Astrocyte of the cerebellum (primary cell): ENCODE measurements at regions not wholly inside any gene's neighbourhood (a gene's known extent, or its start where the extent isn't known, plus 50 kb on each side); places are given as distances from the start of the nearest gene placed in this dataset.
"Not testable (repeated sequence)": the region's sequence is repeated elsewhere in the genome, so short reads cannot be mapped to it uniquely, and the experiment has no call there.

Source experiments
- DNase-seq: peaks from one replicate; pipeline ENCODE4 v3.0.0-alpha.2; 2011; ENCODE audit warnings: low read depth
- H3K4me3 ChIP-seq: 2 replicates; pipeline ENCODE4 v1.5.1; 2011; ENCODE audit warnings: mild to moderate bottlenecking, low read depth, low read length, moderate library complexity
- in situ Hi-C: cut with HindIII; loops from 2 replicates; pipeline ENCODE4 v1.10.0; 2017; ENCODE audit warnings: low sequenced_read_pairs
- TF ChIP-seq, protein P1 (sequence below): IDR thresholded peaks from 2 replicates; pipeline ENCODE4 v1.5.1; 2012; ENCODE audit warnings: low read length, low read depth, moderate library complexity, mild to moderate bottlenecking; ENCODE audit errors: missing control alignments

DNA sequence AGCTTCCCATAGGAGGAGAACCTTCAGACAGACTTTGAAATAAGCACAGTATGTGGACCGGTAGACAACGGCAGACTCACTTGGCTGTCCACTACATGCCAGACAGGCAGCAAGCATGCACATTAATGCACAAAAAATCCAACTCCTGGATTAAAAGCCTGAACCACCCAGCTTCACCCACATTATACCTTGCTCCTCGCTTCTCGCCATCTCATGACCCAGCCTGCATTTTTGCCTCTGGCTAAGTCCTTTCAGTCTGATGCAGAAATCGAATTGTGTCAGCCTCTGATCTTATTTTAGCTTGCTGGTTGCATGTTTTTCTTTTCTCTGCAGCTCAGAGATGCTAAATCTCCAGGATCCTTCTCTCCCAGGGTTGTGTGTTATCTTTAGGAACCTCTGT is 358.7 kb downstream of the RFC3 start:
- no peak for DNase-seq
- in situ Hi-C loops = no loop called here
- TF ChIP-seq, protein P1, sequence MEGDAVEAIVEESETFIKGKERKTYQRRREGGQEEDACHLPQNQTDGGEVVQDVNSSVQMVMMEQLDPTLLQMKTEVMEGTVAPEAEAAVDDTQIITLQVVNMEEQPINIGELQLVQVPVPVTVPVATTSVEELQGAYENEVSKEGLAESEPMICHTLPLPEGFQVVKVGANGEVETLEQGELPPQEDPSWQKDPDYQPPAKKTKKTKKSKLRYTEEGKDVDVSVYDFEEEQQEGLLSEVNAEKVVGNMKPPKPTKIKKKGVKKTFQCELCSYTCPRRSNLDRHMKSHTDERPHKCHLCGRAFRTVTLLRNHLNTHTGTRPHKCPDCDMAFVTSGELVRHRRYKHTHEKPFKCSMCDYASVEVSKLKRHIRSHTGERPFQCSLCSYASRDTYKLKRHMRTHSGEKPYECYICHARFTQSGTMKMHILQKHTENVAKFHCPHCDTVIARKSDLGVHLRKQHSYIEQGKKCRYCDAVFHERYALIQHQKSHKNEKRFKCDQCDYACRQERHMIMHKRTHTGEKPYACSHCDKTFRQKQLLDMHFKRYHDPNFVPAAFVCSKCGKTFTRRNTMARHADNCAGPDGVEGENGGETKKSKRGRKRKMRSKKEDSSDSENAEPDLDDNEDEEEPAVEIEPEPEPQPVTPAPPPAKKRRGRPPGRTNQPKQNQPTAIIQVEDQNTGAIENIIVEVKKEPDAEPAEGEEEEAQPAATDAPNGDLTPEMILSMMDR = no peak
- no peak overlapping the region for H3K4me3 ChIP-seq

GRCh38 chr13:34179481-34179880 is 361.5 kb downstream of the RFC3 start:
- DNase-seq = no peak
- H3K4me3 ChIP-seq = no peak overlapping the region
- in situ Hi-C loops = no loop called here
- TF ChIP-seq, protein P1 = no peak

DNA sequence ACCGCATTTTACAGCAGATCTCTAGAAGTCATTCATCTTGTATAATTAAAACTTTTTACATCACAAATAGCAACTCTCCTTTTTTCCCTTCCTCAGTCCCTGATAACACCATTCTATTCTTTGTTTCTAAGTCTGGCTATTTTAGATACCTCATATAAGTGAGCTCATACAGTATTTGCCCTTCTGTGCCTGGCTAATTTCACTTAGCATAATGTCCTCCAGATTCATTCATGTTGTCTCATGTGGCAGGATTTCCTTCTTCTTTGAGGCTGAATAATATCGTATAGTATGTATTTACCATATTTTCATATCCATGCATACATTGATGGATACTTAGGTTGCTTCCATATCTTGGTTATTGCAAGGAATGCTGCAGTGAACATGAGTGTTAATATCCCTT is 362.0 kb downstream of the RFC3 start:
- TF ChIP-seq, protein P1 = no peak
- DNase-seq = no peak
- no peak overlapping the region for H3K4me3 ChIP-seq
- in situ Hi-C loops = no loop called here

- DNase-seq, in situ Hi-C loops, H3K4me3 ChIP-seq: not testable (repeated sequence)
These were observed 363.3 kb downstream of the RFC3 start for GRCh38 chr13:34181256-34181655.

DNA sequence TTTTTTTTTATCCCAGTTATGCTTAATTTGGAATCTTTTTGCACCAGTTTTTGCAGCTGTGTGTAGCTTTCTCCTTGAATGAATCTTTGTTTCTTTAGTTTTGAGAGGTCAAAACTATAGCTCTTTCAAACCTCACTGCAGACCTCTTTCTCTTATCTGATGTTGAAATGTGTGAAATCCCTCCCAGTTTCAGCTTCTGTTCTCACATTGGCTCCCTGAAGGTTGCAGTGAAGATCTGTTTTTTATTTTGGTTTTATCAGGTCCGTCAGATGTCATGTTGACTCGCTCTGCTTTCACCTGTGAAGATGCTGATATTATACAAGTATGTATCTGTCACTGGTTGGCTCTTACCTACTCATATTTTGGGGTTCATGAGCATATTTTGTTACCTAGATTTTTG is 372.0 kb downstream of the RFC3 start:
- DNase-seq = no peak
- TF ChIP-seq, protein P1 = no peak
- in situ Hi-C loops = no loop called here
- H3K4me3 ChIP-seq = no peak overlapping the region

DNA sequence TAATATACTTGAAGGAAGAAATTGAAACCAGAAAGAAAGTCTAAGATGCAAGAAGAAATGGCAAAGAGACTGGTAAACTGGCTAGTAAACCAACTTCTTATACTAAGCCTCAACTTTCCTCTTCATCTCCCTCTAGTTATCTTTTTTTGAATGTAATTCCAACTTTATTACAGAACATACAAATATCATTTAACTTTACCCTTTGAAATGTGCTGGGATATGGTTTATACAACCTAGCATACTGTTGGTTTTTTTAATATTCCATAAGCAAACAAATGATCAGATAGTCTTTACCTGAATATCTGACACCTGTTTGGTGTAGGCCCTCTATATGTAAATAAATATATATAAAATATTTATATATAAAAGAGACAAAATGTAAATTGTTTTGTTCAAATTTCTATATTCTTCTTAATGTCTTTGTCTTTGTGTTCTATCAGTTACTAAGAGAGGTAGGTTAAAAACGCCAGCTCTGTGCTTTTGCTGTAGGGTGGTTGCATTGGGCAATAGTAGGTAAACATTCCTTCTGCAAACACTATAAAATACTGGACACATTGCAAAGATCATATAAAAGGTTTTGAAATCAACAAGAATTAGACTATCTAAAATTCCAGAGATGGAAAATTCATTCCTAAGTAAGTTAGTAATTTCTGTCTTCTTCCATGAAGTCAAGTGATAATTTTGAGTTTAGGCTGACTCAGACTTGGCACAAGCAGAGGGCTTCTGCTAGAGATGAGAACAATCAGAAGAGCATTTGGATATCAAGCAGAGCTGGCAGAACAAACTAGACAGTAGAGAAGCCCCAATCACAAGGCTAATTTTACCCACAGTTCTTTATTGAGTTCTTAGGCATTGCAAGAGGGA is 383.3 kb downstream of the RFC3 start:
- in situ Hi-C loops = no loop called here
- H3K4me3 ChIP-seq = no peak overlapping the region
- TF ChIP-seq, protein P1 = no peak
- no peak for DNase-seq

- no peak overlapping the region for H3K4me3 ChIP-seq
- in situ Hi-C loops = no loop called here
- peak; percentile 50 for DNase-seq
- TF ChIP-seq, protein P1 = no peak
These were observed 389.4 kb downstream of the RFC3 start for GRCh38 chr13:34207334-34207733.
